GM23248 (cell line): ENCODE measurements at regions not wholly inside any gene's neighbourhood (a gene's known extent, or its start where the extent isn't known, plus 50 kb on each side); places are given as distances from the start of the nearest gene placed in this dataset.
"Not testable (repeated sequence)": the region's sequence is repeated elsewhere in the genome, so short reads cannot be mapped to it uniquely, and the experiment has no call there.

Experiments
- DNase-seq: peaks from one replicate; pipeline ENCODE4 v3.0.0-alpha.2; 2015
- H2AFZ ChIP-seq: fragments of 200-600 bp; sonication (generic); 2 replicates; pipeline ENCODE4 v1.6.1; 2016; ENCODE audit warnings: antibody characterized with exemption
- H3F3A ChIP-seq: fragments of 200-600 bp; sonication (generic); 2 replicates; pipeline ENCODE4 v1.6.1; 2016; ENCODE audit warnings: mild to moderate bottlenecking, antibody characterized with exemption, mixed run types; ENCODE audit not compliant: insufficient read depth
- H3K27ac ChIP-seq: fragments of 200-600 bp; sonication (generic); 2 replicates; pipeline ENCODE4 v1.5.1; 2016; ENCODE audit warnings: mild to moderate bottlenecking
- H3K27me3 ChIP-seq: fragments of 200-600 bp; sonication (generic); replicated peaks from 2 replicates; pipeline ENCODE4 v1.6.1; 2016; ENCODE audit warnings: mild to moderate bottlenecking; ENCODE audit not compliant: insufficient read depth
- H3K36me3 ChIP-seq: fragments of 200-600 bp; sonication (generic); 2 replicates; pipeline ENCODE4 v1.6.1; 2016; ENCODE audit warnings: low read depth, mild to moderate bottlenecking
- H3K4me1 ChIP-seq: fragments of 200-600 bp; sonication (generic); 2 replicates; pipeline ENCODE4 v1.6.1; 2016; ENCODE audit warnings: mild to moderate bottlenecking; ENCODE audit not compliant: insufficient read depth
- H3K4me2 ChIP-seq: fragments of 200-600 bp; sonication (generic); one replicate; pipeline ENCODE4 v1.6.1; 2016; ENCODE audit warnings: mild to moderate bottlenecking; ENCODE audit not compliant: unreplicated experiment
- H3K4me3 ChIP-seq: fragments of 200-600 bp; sonication (generic); 2 replicates; pipeline ENCODE4 v1.5.1; 2016; ENCODE audit warnings: mild to moderate bottlenecking
- H3K79me2 ChIP-seq: fragments of 200-600 bp; sonication (generic); 2 replicates; pipeline ENCODE4 v1.6.1; 2016; ENCODE audit warnings: mild to moderate bottlenecking; ENCODE audit not compliant: insufficient read depth
- H3K9ac ChIP-seq: fragments of 200-600 bp; sonication (generic); 2 replicates; pipeline ENCODE4 v1.6.1; 2016; ENCODE audit warnings: mild to moderate bottlenecking
- H3K9me2 ChIP-seq: fragments of 200-600 bp; sonication (generic); 2 replicates; pipeline ENCODE4 v1.6.1; 2016; ENCODE audit warnings: mixed run types, mild to moderate bottlenecking, moderate library complexity; ENCODE audit not compliant: insufficient read depth
- H3K9me3 ChIP-seq: fragments of 200-600 bp; sonication (generic); one replicate; pipeline ENCODE4 v1.6.1; 2017; ENCODE audit warnings: low read depth
- H4K20me1 ChIP-seq: fragments of 200-600 bp; sonication (generic); 2 replicates; pipeline ENCODE4 v1.6.0; 2016; ENCODE audit not compliant: insufficient read depth
- EZH2 ChIP-seq: fragments of 200-600 bp; sonication (generic); IDR thresholded peaks from 2 replicates; pipeline ENCODE4 v1.6.1; 2018; ENCODE audit warnings: antibody characterized with exemption, mild to moderate bottlenecking; ENCODE audit not compliant: insufficient read depth, poor library complexity, severe bottlenecking
- EZH2phosphoT487 ChIP-seq: fragments of 200-600 bp; sonication (generic); IDR thresholded peaks from 2 replicates; pipeline ENCODE4 v1.6.1; 2018; ENCODE audit warnings: antibody characterized with exemption, moderate library complexity, mild to moderate bottlenecking, low read depth; ENCODE audit not compliant: insufficient read depth
- WGBS, 2 experiments: methylation state at CpG; one replicate each; pipeline ENCODE4 v1.1.6; 2015 to 2017; ENCODE audit warnings: low lambda C conversion rate in 2 of 2, low coverage in 1 of 2; ENCODE audit errors: missing lambda C conversion rate in 2 of 2; 5-methylcytosine and 5-hydroxymethylcytosine counted together
- in situ Hi-C: fragments of 300-500 bp; cut with MboI; formaldehyde crosslinking; loops from 2 replicates; pipeline ENCODE4 v1.15.0; 2020

DNA sequence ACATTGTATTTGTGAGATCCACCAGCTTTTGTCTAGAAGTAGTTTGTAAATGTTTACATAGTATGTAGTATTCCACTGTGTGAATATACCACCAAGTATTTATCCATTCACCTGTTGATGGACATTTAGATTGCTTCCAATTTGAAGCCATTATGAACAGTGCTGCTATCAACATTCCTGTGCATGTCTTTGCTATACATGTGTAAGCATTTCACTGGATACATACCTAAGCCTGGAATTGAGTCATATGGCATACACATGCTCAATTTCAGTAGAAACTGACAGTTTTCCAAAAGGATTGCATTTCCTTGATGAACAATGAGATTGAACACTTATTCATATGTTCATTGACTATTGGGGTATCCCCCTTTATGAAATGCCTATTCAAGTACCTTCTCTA lies 540.6 kb upstream of the SOX9 start:
- Histone ChIP-seq H3K27ac (no peak overlapping the region), H3K36me3 (no peaks in the 10 kb centered on the region), H3K4me1 (no peaks in the 10 kb centered on the region), H3K4me2 (no peak overlapping the region), H2AFZ (no peak overlapping the region), H3K27me3 (no peaks in the 10 kb centered on the region), H3K9ac (no peak overlapping the region), H3K9me3 (no peaks in the 10 kb centered on the region), H3K79me2 (no peaks in the 10 kb centered on the region), H3F3A (no peaks in the 10 kb centered on the region), H3K9me2 (no peaks in the 10 kb centered on the region), H4K20me1 (no peaks in the 10 kb centered on the region), H3K4me3 (no peak overlapping the region)
- TF ChIP-seq EZH2, result no peak
- TF ChIP-seq EZH2phosphoT487, result no peak
- in situ Hi-C loops, result no loop called here
- DNase-seq, result no peak

DNA sequence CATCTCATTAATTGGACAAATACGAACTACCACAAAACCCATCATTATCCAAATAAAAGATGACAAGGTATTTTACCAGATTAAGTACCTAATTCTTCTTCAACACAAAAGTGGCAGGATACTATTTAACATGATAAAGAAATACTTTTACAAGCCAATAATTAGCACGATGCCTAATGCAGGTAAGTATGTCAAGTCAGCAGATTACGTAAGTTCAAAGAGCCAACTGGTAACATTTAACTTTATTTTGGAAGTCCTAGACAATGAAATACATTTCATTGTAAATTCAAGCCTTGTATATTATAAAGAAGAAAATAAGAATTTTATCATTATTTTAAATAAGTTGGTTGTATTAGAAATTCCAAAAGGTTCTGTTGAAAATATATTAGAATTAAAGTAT lies 535.3 kb upstream of the SOX9 start:
- TF ChIP-seq EZH2, result no peak
- no peak for TF ChIP-seq EZH2phosphoT487
- no peak overlapping the region for H3K27ac ChIP-seq
- no peak overlapping the region for H3K4me3 ChIP-seq
- no peak overlapping the region for H2AFZ ChIP-seq
- no peaks in the 10 kb centered on the region for H3K9me2 ChIP-seq
- no peaks in the 10 kb centered on the region for H3K27me3 ChIP-seq
- H3K9me3 ChIP-seq, result no peaks in the 10 kb centered on the region
- H4K20me1 ChIP-seq, result no peaks in the 10 kb centered on the region
- H3K9ac ChIP-seq, result no peak overlapping the region
- no peak for DNase-seq
- H3F3A ChIP-seq, result no peaks in the 10 kb centered on the region
- no peaks in the 10 kb centered on the region for H3K79me2 ChIP-seq
- WGBS, 2 experiments, result 95 to 96% methylated on average over 3 of the region's 3 CpGs
- no peaks in the 10 kb centered on the region for H3K36me3 ChIP-seq
- in situ Hi-C loops, result no loop called here
- no peak overlapping the region for H3K4me2 ChIP-seq
- H3K4me1 ChIP-seq, result no peaks in the 10 kb centered on the region

DNA sequence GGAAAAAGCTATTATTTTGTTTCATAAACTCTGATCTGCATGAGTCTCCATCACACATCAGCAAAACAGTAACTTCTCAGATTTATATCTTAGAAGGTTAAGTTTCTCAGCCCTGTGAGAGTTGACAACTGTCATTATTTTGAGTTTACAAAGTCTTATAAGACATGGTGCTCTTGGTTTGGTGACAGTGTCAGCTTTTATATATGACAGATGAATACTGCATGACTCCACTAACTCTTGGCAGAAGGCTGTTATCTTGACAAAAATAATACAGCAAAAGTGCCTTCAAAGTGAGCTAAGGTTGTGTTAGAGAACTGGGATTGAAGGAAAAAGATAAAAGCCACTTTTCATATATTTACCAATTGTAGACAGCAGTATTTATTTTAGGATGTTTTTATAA lies 528.4 kb upstream of the SOX9 start:
- H3K79me2 ChIP-seq, result no peaks in the 10 kb centered on the region
- H3K27me3 ChIP-seq, result no peaks in the 10 kb centered on the region
- H3K9me2 ChIP-seq, result no peaks in the 10 kb centered on the region; the same call in 1 of the 2 replicates
- H3K36me3 ChIP-seq, result no peaks in the 10 kb centered on the region
- DNase-seq, result no peak
- no peak overlapping the region for H3K27ac ChIP-seq
- no peak overlapping the region for H2AFZ ChIP-seq
- in situ Hi-C loops, result no loop called here
- TF ChIP-seq EZH2phosphoT487 (no peak), EZH2 (no peak)
- H3K9me3 ChIP-seq, result no peaks in the 10 kb centered on the region
- no peak overlapping the region for H3K4me2 ChIP-seq
- H3K4me1 ChIP-seq, result no peaks in the 10 kb centered on the region
- H3K9ac ChIP-seq, result no peak overlapping the region
- no peaks in the 10 kb centered on the region for H3F3A ChIP-seq
- no peak overlapping the region for H3K4me3 ChIP-seq
- no peaks in the 10 kb centered on the region for H4K20me1 ChIP-seq

DNA sequence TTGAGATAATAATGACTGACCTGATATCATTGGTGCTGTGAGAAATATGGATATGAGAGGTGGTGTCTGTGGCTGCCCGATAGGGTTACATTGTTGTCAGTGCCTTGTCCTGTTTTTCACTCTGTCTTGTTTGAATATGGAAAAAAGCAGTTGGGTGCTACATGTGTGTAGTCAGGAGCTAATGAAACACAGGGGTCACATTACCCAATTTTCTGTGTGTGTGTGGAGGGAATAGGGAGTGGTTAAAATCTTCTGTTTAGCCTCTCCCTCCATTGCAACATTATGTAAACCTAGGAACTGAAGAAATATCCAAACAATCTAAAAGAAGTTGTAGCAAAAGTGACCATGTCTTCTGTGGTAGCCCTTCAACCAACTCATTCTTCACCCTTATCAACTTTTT lies 527.7 kb upstream of the SOX9 start:
- no peak overlapping the region for H2AFZ ChIP-seq
- DNase-seq, result no peak
- no peaks in the 10 kb centered on the region; the same call in 1 of the 2 replicates for H3K9me2 ChIP-seq
- no peak for TF ChIP-seq EZH2phosphoT487
- TF ChIP-seq EZH2, result no peak
- no peaks in the 10 kb centered on the region for H3K9me3 ChIP-seq
- no peaks in the 10 kb centered on the region for H3K79me2 ChIP-seq
- 95 to 98% methylated on average over 1 of the region's 1 CpG for WGBS, 2 experiments
- no peaks in the 10 kb centered on the region for H4K20me1 ChIP-seq
- no peaks in the 10 kb centered on the region for H3K27me3 ChIP-seq
- no peak overlapping the region for H3K4me3 ChIP-seq
- no peak overlapping the region for H3K4me2 ChIP-seq
- in situ Hi-C loops, result no loop called here
- no peaks in the 10 kb centered on the region for H3K36me3 ChIP-seq
- no peaks in the 10 kb centered on the region for H3K4me1 ChIP-seq
- H3K9ac ChIP-seq, result no peak overlapping the region
- H3F3A ChIP-seq, result no peaks in the 10 kb centered on the region
- no peak overlapping the region for H3K27ac ChIP-seq

DNA sequence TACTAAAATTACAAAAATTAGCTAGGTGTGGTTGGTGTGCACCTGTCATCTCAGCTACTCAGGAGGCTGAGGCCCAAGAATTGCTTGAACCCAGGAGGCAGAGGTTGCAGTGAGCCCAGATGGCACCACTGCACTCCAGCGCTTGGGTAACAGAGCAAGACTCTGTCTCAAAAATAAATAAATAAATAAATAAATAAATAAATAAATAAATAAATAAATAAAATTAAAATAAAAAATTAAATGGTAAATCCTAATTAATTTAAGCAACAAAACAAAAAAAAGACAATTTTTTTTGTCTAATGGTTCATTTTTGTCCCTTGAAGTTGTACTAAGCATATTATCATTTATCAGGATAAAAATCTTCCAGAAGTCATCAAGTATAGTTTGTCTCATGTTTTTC lies 521.2 kb upstream of the SOX9 start:
- H2AFZ ChIP-seq, result 0 out of 2 replicates have a peak overlapping the region, but pooled peaks have one; percentile 34
- H3K9me2 ChIP-seq, DNase-seq, H3K36me3 ChIP-seq, H3K4me3 ChIP-seq, H3K9me3 ChIP-seq, H3K9ac ChIP-seq, H3K27ac ChIP-seq, H3K4me2 ChIP-seq, H3K79me2 ChIP-seq, H3K27me3 ChIP-seq, in situ Hi-C loops, H3F3A ChIP-seq, H3K4me1 ChIP-seq, H4K20me1 ChIP-seq: not testable (repeated sequence)
- 100% methylated on average over 1 of the region's 1 CpG for WGBS, 2 experiments
